ENCODE measurements at regions not wholly inside any gene's neighbourhood (a gene's known extent, or its start where the extent isn't known, plus 50 kb on each side); places are given as distances from the start of the nearest gene placed in this dataset.

GRCh38 chr16:13560151-13560550 lies 359.8 kb upstream of the ERCC4 start:
- CTCF ChIA-PET, result no interaction called here
- Histone ChIP-seq H3K27ac (ENCODE audit: insufficient read depth, low read depth, low read length) (no peak overlapping the region), H2AFZ (ENCODE audit: low read depth, low read length) (no peak overlapping the region), H3K36me3 (ENCODE audit: control insufficient read depth in 2 of 2, extremely low read depth in 1 of 2, insufficient read depth in 2 of 2, low read length in 2 of 2) (no peaks in the 10 kb centered on the region), H4K20me1 (replicated peaks; ENCODE audit: control insufficient read depth, extremely low read depth, insufficient read depth, low read length) (no peaks in the 10 kb centered on the region), H3K4me2 (ENCODE audit: insufficient read depth, low read length) (no peak overlapping the region), H3K79me2 (ENCODE audit: control insufficient read depth, insufficient read depth, low read length) (no peaks in the 10 kb centered on the region), H3K4me3 (replicated peaks in 1 of 3; ENCODE audit: insufficient read depth in 1 of 3, low read depth in 1 of 3, low read length in 3 of 3) (no peak overlapping the region), H3K9me3 (replicated peaks; ENCODE audit: control insufficient read depth, insufficient read depth, low read length) (no peaks in the 10 kb centered on the region), H3K9me1 (replicated peaks; ENCODE audit: control insufficient read depth, extremely low read depth, insufficient read depth, low read length) (no peaks in the 10 kb centered on the region), H3K27me3 (ENCODE audit: control insufficient read depth in 2 of 2, insufficient read depth in 2 of 2, low read length in 2 of 2) (no peaks in the 10 kb centered on the region), H3K4me1 (ENCODE audit: control insufficient read depth, extremely low read depth, insufficient read depth, low read length) (no peaks in the 10 kb centered on the region), H3K9ac (replicated peaks; ENCODE audit: extremely low read depth, insufficient read depth, low read length) (no peak overlapping the region)
- dilution Hi-C loops (cut with MboI; ENCODE audit: extremely low pct_ligation_motif_present, low sequenced_read_pairs) (no loop called here), intact Hi-C loops (cut with micrococcal nuclease) (no loop called here)
- DNase-seq (ENCODE audit: low read depth, low spot score), result no peak
- POLR2A ChIA-PET, result no interaction called here
- BruUV-seq (replicated peaks), result no TSS peak
- TF ChIP-seq CTCF (IDR thresholded peaks at IDR 0.05; ENCODE audit: extremely low read depth in 1 of 2, insufficient read depth in 1 of 2, low read depth in 1 of 2, low read length in 2 of 2) (no peak), EZH2 (IDR thresholded peaks at IDR 0.05; ENCODE audit: borderline replicate concordance, low read depth, low read length, severe bottlenecking) (no peak), MYC (IDR thresholded peaks at IDR 0.05; ENCODE audit: low read depth, low read length) (no peak), FOS (IDR thresholded peaks at IDR 0.05; ENCODE audit: borderline replicate concordance, insufficient read depth, low read length) (no peak), POLR2AphosphoS5 (IDR thresholded peaks at IDR 0.05; ENCODE audit: insufficient read depth, low read depth, low read length) (no peak), MAX (IDR thresholded peaks at IDR 0.05; ENCODE audit: insufficient read depth, insufficient read length) (no peak), GATA2 (IDR thresholded peaks at IDR 0.05; ENCODE audit: insufficient read depth, insufficient read length, low read depth, low read length) (no peak), JUN (IDR thresholded peaks at IDR 0.05; ENCODE audit: borderline replicate concordance, insufficient read depth, insufficient read length, low read depth) (no peak), POLR2A (IDR thresholded peaks at IDR 0.05; ENCODE audit: low read depth, low read length) (no peak)
- FAIRE-seq, result no peak

All from endothelial cell of umbilical vein (primary cell).